Breast epithelium (tissue), 3 donors: ENCODE measurements at regions not wholly inside any gene's neighbourhood (a gene's known extent, or its start where the extent isn't known, plus 50 kb on each side); places are given as distances from the start of the nearest gene placed in this dataset.

Experiments
- POLR2AphosphoS5 ChIP-seq, 3 donors: sonication (generic); formaldehyde crosslinking; IDR thresholded peaks; one replicate each; pipeline ENCODE4 v1.6.1; 2017; ENCODE audit warnings: antibody characterized with exemption in 3 of 3
- TF ChIP-seq, protein P1 (sequence below), 3 donors: fragments of 450-650 bp; IDR thresholded peaks; one replicate each; pipeline ENCODE4 v1.5.1; 2016 to 2017; ENCODE audit warnings: antibody characterized with exemption in 3 of 3, mild to moderate bottlenecking in 3 of 3, moderate library complexity in 3 of 3

DNA sequence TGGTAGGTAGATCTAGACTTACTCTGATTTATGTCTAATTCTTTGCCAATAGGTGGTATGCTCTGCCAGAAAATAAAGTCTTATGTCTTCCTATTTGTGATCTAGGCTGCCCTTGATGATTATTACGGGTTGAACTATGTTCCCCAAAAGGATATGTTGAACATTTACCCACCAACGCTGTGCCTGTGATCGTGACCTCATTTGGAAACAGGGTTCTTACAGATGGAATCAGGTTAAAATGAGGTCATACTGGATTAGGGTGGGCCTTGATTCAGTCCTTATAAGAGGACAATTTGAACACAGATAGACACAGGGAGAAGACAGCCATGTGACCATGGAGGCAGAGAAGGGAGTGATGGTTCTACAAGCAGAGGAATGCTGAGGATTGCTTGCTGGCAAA is 95.1 kb upstream of the BCAR3 start:
- no peak for TF ChIP-seq POLR2AphosphoS5 (IDR thresholded peaks at IDR 0.05)
- TF ChIP-seq, protein P1, sequence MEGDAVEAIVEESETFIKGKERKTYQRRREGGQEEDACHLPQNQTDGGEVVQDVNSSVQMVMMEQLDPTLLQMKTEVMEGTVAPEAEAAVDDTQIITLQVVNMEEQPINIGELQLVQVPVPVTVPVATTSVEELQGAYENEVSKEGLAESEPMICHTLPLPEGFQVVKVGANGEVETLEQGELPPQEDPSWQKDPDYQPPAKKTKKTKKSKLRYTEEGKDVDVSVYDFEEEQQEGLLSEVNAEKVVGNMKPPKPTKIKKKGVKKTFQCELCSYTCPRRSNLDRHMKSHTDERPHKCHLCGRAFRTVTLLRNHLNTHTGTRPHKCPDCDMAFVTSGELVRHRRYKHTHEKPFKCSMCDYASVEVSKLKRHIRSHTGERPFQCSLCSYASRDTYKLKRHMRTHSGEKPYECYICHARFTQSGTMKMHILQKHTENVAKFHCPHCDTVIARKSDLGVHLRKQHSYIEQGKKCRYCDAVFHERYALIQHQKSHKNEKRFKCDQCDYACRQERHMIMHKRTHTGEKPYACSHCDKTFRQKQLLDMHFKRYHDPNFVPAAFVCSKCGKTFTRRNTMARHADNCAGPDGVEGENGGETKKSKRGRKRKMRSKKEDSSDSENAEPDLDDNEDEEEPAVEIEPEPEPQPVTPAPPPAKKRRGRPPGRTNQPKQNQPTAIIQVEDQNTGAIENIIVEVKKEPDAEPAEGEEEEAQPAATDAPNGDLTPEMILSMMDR (IDR thresholded peaks at IDR 0.05), result no peak
